HepG2 (cell line): ENCODE measurements at regions not wholly inside any gene's neighbourhood (a gene's known extent, or its start where the extent isn't known, plus 50 kb on each side); places are given as distances from the start of the nearest gene placed in this dataset.

Source experiments
- ATAC-seq: fragments of 200-7000 bp; cut with Tn5 transposase; 3 replicates; pipeline ENCODE4 v1.9.1; 2020; ENCODE audit warnings: mild to moderate bottlenecking, moderate library complexity
- BruUV-seq: library from RNA; stranded (reverse); fragments of 400-500 nt; replicated peaks from 2 replicates; lab custom pipeline; 2021; lab: Mats Ljungman, UMichigan
- CTCF ChIA-PET: fragments of 300-600 bp; formaldehyde crosslinking; extraction: SDS; loops from one replicate; lab custom pipeline; 2021; ENCODE audit warnings: low total read pairs, inconsistent platforms, low intra/inter-chr PET ratio; lab: Yijun Ruan, JAX
- POLR2A ChIA-PET: fragments of 350-600 bp; sonication (Branson Sonifier 250); formaldehyde crosslinking; loops from one replicate; lab custom pipeline; 2020; ENCODE audit warnings: antibody characterized with exemption, inconsistent platforms; lab: Yijun Ruan, JAX
- DNase-seq: peaks from one replicate; pipeline ENCODE4 v3.0.0-alpha.2; 2015; ENCODE audit warnings: low spot score
- FAIRE-seq: peaks from 3 replicates; lab custom pipeline; 2011; peaks lifted over from hg19 to GRCh38; lab: Jason Lieb, UNC
- H2AFZ ChIP-seq: one replicate; pipeline ENCODE4 v1.6.1; 2011; ENCODE audit warnings: low read length, inconsistent platforms
- H3K27ac ChIP-seq: fragments of 300-600 bp; 3 replicates; pipeline ENCODE4 v1.8.0; 2011; ENCODE audit warnings: mixed run types, mild to moderate bottlenecking, mixed read lengths, low read length, inconsistent platforms; ENCODE audit not compliant: insufficient read depth; ENCODE audit errors: extremely low read length
- H3K27me3 ChIP-seq, 2 experiments: fragments of 200-600 bp in 1 of 2; 2 replicates in 1 of 2; 3 replicates in 1 of 2; pipeline versions ENCODE4 v1.6.0 to v1.8.0; 2011; ENCODE audit warnings: low read length in 2 of 2, mild to moderate bottlenecking in 2 of 2, moderate library complexity in 2 of 2, inconsistent platforms in 1 of 2; ENCODE audit not compliant: insufficient read depth in 2 of 2, control insufficient read depth in 1 of 2
- H3K36me3 ChIP-seq, 2 experiments: fragments of 200-600 bp in 1 of 2; replicated peaks in 1 of 2; 2 replicates in 1 of 2; 3 replicates in 1 of 2; pipeline versions ENCODE4 v1.5.1 to v1.8.0; 2011; ENCODE audit warnings: low read length in 2 of 2, inconsistent platforms in 1 of 2; ENCODE audit not compliant: insufficient read depth in 2 of 2, control insufficient read depth in 1 of 2
- H3K4me1 ChIP-seq: 2 replicates; pipeline ENCODE4 v1.5.1; 2012; ENCODE audit warnings: low read length, inconsistent platforms; ENCODE audit not compliant: insufficient read depth
- H3K4me2 ChIP-seq: 2 replicates; pipeline ENCODE4 v1.6.0; 2011; ENCODE audit warnings: low read depth, low read length, inconsistent platforms
- H3K4me3 ChIP-seq, 3 experiments: fragments of 200-600 bp in 1 of 3; sonication (generic), shearing (Covaris generic) in 1 of 3; replicated peaks in 1 of 3; 2 replicates each; pipeline ENCODE4 v1.5.1; 2011 to 2016; ENCODE audit warnings: low read length in 3 of 3, inconsistent platforms in 2 of 3, low read depth in 2 of 3, mild to moderate bottlenecking in 2 of 3, control low read depth in 1 of 3, mixed read lengths in 1 of 3; ENCODE audit not compliant: insufficient read depth in 1 of 3
- H3K79me2 ChIP-seq: one replicate; pipeline ENCODE4 v1.6.1; 2011; ENCODE audit warnings: low read length, inconsistent platforms; ENCODE audit not compliant: insufficient read depth
- H3K9ac ChIP-seq: 2 replicates; pipeline ENCODE4 v1.6.0; 2011; ENCODE audit warnings: mild to moderate bottlenecking, low read depth, low read length, inconsistent platforms; ENCODE audit not compliant: insufficient read depth
- H3K9me3 ChIP-seq: 2 replicates; pipeline ENCODE4 v1.5.1; 2012; ENCODE audit warnings: mild to moderate bottlenecking, low read length
- H4K20me1 ChIP-seq: 2 replicates; pipeline ENCODE4 v1.6.0; 2011; ENCODE audit warnings: inconsistent platforms, mild to moderate bottlenecking, low read length, moderate library complexity; ENCODE audit not compliant: insufficient read depth
- MYPOP ChIP-seq: sonication (generic); formaldehyde crosslinking; IDR thresholded peaks from 2 replicates; pipeline ENCODE4 v1.8.1; 2023; ENCODE audit warnings: mild to moderate bottlenecking, moderate library complexity, missing genetic modification reagents
- NFE2L2 ChIP-seq: fragments of 150-350 bp; IDR thresholded peaks from 2 replicates; pipeline ENCODE4 v1.6.1; 2014; ENCODE audit warnings: low read length
- ZBTB33 ChIP-seq: sonication (generic); formaldehyde crosslinking; IDR thresholded peaks from 2 replicates; pipeline ENCODE4 v1.4.0; 2020; ENCODE audit warnings: missing genetic modification reagents
- ZNF10 ChIP-seq: sonication (generic); formaldehyde crosslinking; IDR thresholded peaks from 2 replicates; pipeline ENCODE4 v1.4.0; 2020; ENCODE audit warnings: mild to moderate bottlenecking, low read depth, missing genetic modification reagents, borderline replicate concordance
- WGBS: methylation state at CpG from one replicate; pipeline ENCODE4 v1.1.6; 2017; ENCODE audit warnings: low lambda C conversion rate; 5-methylcytosine and 5-hydroxymethylcytosine counted together
- in situ Hi-C: cut with HindIII; loops from 2 replicates; pipeline ENCODE4 v1.10.0; 2017; ENCODE audit warnings: low pct_unique_long_range_greater_than_20kb; ENCODE audit not compliant: extremely low pct_ligation_motif_present
- intact Hi-C: fragments of 100-400 bp; cut with micrococcal nuclease; formaldehyde crosslinking; loops from one replicate; pipeline ENCODE4 v1.10.0; 2022; ENCODE audit not compliant: unreplicated experiment

- H3K4me2 ChIP-seq, result no peak overlapping the region
- ChIA-PET POLR2A (no interaction called here), CTCF (no interaction called here)
- H3K4me3 ChIP-seq, result no peak overlapping the region
- no peak for FAIRE-seq
- no peak overlapping the region for H3K27ac ChIP-seq
- no peak for ATAC-seq
- H3K9me3 ChIP-seq, result peaks cover 29% of the 10 kb centered on the region
- TF ChIP-seq MYPOP (CRISPR knock-in tag) (no peak), NFE2L2 (0 out of 2 replicates have a peak, but pooled peaks have one; percentile 13), ZNF10 (CRISPR knock-in tag) (no peak), ZBTB33 (CRISPR knock-in tag) (no peak)
- WGBS, result 0% methylated on average over 2 of the region's 9 CpGs
- intact Hi-C loops, result no loop called here
- in situ Hi-C loops, result no loop called here
- H3K36me3 ChIP-seq, result no peaks in the 10 kb centered on the region
- no peaks in the 10 kb centered on the region for H4K20me1 ChIP-seq
- H2AFZ ChIP-seq, result no peak overlapping the region
- no peaks in the 10 kb centered on the region for H3K27me3 ChIP-seq
- H3K4me1 ChIP-seq, result no peaks in the 10 kb centered on the region
- no peak overlapping the region for H3K9ac ChIP-seq
- no peak for DNase-seq
- BruUV-seq, result no TSS peak
- no peaks in the 10 kb centered on the region for H3K79me2 ChIP-seq
Observed at GRCh38 chr5:97854871-97855762, 672.1 kb upstream of the RIOK2 start.
